DOHH2 (cell line): ENCODE measurements at regions not wholly inside any gene's neighbourhood (a gene's known extent, or its start where the extent isn't known, plus 50 kb on each side); places are given as distances from the start of the nearest gene placed in this dataset.

ENCODE experiments used
- EZH2phosphoT487 ChIP-seq: fragments of 200-600 bp; sonication (generic); IDR thresholded peaks from 2 replicates; pipeline ENCODE4 v1.6.1; 2017; ENCODE audit warnings: borderline replicate concordance, mild to moderate bottlenecking, antibody characterized with exemption, low read length, moderate library complexity, mixed read lengths
- TF ChIP-seq, protein P1 (sequence below): fragments of 200-600 bp; sonication (generic); IDR thresholded peaks from one replicate; pipeline ENCODE4 v1.5.1; 2014; ENCODE audit warnings: antibody characterized with exemption, mild to moderate bottlenecking, low read depth, low read length; ENCODE audit not compliant: poor library complexity, severe bottlenecking

DNA sequence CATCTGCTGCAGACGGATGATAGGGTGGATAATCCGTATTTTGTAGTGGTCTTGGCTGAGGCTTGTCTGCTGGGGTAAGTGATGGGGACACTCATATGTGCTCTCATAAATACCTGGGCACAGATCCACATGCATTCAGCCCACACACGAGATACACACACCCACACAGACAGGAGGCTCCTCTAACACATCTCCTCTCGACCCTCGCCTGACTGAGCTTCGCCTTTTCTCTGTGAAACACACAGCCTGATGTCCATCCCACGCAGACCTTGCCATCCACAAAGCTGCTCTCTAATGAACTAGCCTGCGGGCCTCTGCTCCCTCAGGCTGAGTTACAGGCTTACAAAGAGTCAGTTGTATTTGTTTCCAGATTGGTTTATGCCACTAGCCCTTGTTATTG lies 96.3 kb upstream of the CSF3R start:
- TF ChIP-seq, protein P1, sequence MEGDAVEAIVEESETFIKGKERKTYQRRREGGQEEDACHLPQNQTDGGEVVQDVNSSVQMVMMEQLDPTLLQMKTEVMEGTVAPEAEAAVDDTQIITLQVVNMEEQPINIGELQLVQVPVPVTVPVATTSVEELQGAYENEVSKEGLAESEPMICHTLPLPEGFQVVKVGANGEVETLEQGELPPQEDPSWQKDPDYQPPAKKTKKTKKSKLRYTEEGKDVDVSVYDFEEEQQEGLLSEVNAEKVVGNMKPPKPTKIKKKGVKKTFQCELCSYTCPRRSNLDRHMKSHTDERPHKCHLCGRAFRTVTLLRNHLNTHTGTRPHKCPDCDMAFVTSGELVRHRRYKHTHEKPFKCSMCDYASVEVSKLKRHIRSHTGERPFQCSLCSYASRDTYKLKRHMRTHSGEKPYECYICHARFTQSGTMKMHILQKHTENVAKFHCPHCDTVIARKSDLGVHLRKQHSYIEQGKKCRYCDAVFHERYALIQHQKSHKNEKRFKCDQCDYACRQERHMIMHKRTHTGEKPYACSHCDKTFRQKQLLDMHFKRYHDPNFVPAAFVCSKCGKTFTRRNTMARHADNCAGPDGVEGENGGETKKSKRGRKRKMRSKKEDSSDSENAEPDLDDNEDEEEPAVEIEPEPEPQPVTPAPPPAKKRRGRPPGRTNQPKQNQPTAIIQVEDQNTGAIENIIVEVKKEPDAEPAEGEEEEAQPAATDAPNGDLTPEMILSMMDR: no peak
- no peak for TF ChIP-seq EZH2phosphoT487
